ENCODE measurements at regions not wholly inside any gene's neighbourhood (a gene's known extent, or its start where the extent isn't known, plus 50 kb on each side); places are given as distances from the start of the nearest gene placed in this dataset.
"Not testable (repeated sequence)": the region's sequence is repeated elsewhere in the genome, so short reads cannot be mapped to it uniquely, and the experiment has no call there.

DNA sequence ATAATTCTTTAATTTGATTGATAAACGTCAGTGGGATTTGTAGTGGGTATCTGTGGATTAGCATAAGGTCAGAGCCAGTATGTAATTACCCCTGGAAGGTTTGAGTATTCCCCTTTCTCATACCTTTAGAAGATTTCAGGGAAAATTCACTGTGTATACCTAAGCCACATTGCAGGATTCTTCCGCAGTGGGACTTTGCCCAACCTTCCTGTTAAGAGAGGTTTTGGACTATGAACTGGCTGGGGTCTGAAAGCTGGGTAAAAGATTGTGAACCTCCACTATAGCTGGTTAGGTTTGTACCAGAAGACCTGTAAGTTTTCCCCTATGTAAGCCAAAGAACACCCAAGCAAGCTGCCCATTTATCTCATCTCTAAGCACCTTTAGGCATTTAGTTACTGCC lies 150.2 kb downstream of the TTC6 start:
- Mint-ChIP-seq H3K4me1 (ENCODE audit: low read depth) (no peaks in the 10 kb centered on the region), H3K4me3 (no peak overlapping the region), H3K27ac (no peak overlapping the region), H3K36me3 (ENCODE audit: low read depth) (no peaks in the 10 kb centered on the region), H3K27me3 (no peaks in the 10 kb centered on the region), H3K9me3 (peaks cover 6% of the 10 kb centered on the region)

GRCh38 chr14:37746140-37746832 lies 150.9 kb downstream of the TTC6 start:
- no peak overlapping the region for H3K27ac Mint-ChIP-seq
- no peaks in the 10 kb centered on the region for H3K27me3 Mint-ChIP-seq

DNA sequence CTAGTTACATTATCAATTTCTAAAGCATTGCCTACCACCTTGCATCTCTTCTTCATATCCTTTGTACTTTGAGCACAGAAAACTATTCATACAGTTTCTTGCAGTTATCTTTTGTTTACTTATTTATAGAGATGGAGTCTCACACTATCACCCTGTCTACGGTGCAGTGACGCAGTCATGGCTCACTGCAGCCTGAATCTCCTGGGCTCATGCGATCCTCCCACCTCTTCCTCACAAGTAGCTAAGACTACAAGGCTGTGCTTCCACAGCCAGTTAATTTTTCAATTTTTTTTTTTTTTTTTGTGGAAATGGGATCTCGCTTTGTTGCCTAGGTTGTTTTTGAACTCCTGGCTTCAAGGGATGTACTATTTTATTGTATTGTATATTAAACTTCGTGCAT lies 158.0 kb downstream of the TTC6 start:
- H3K36me3 Mint-ChIP-seq (ENCODE audit: low read depth): no peaks in the 10 kb centered on the region
- H3K4me3 Mint-ChIP-seq: no peak overlapping the region
- H3K27me3 Mint-ChIP-seq: no peaks in the 10 kb centered on the region
- no peak overlapping the region for H3K27ac Mint-ChIP-seq
- H3K4me1 Mint-ChIP-seq (ENCODE audit: low read depth): no peaks in the 10 kb centered on the region
- H3K9me3 Mint-ChIP-seq: peaks cover 1% of the 10 kb centered on the region

More at GRCh38 chr14:37746140-37746832, 150.9 kb downstream of the TTC6 start:
- Mint-ChIP-seq H3K9me3 (peaks cover 6% of the 10 kb centered on the region), H3K4me1 (ENCODE audit: low read depth) (no peaks in the 10 kb centered on the region), H3K4me3 (no peak overlapping the region), H3K36me3 (ENCODE audit: low read depth) (no peaks in the 10 kb centered on the region)

GRCh38 chr14:37760275-37760674 lies 164.8 kb downstream of the TTC6 start:
- H3K27ac Mint-ChIP-seq; H3K4me3 Mint-ChIP-seq; H3K27me3 Mint-ChIP-seq; H3K4me1 Mint-ChIP-seq (ENCODE audit: low read depth); H3K36me3 Mint-ChIP-seq (ENCODE audit: low read depth): not testable (repeated sequence)
- peaks cover 15% of the 10 kb centered on the region for H3K9me3 Mint-ChIP-seq

DNA sequence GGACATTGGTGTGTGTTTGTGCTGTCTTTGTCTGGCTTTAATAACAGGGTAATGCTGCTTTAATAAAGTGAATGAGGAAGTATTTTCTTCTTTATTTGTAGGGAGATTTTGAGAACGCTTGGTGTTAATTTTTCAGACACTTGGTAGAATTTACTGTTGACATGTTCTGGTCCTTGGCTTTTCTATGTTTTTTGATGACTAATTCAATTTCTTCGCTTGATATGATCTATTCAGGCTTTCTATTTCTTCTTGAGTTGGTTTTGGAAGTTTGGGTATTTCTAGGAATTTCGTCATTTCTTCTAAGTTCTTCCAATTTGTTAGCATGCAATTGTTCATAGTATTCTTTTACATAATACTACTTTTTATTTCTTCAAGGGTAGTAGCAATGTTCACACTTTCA lies 167.8 kb downstream of the TTC6 start:
- H3K4me1 Mint-ChIP-seq (ENCODE audit: low read depth): no peaks in the 10 kb centered on the region
- H3K27ac Mint-ChIP-seq: no peak overlapping the region
- peaks cover 24% of the 10 kb centered on the region for H3K9me3 Mint-ChIP-seq
- no peak overlapping the region for H3K4me3 Mint-ChIP-seq
- H3K27me3 Mint-ChIP-seq: no peaks in the 10 kb centered on the region
- H3K36me3 Mint-ChIP-seq (ENCODE audit: low read depth): no peaks in the 10 kb centered on the region

DNA sequence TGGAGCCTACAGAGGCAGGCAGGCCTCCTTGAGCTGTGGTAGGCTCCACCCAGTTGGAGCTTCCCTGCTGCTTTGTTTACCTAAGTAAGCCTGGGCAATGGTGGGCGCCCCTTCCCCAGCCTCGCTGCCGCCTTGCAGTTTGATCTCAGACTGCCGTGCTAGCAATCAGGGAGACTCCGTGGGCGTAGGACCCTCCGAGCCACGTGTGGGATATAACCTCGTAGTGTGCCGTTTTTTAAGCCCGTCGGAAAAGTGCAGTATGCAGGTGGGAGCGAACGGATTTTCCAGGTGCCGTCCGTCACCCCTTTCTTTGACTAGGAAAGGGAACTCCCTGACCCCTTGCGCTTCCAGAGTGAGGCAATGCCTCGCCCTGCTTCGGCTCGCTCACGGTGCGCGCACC lies 176.9 kb downstream of the TTC6 start:
- H3K36me3 Mint-ChIP-seq (ENCODE audit: low read depth); H3K27ac Mint-ChIP-seq; H3K4me3 Mint-ChIP-seq; H3K9me3 Mint-ChIP-seq; H3K4me1 Mint-ChIP-seq (ENCODE audit: low read depth); H3K27me3 Mint-ChIP-seq: not testable (repeated sequence)

DNA sequence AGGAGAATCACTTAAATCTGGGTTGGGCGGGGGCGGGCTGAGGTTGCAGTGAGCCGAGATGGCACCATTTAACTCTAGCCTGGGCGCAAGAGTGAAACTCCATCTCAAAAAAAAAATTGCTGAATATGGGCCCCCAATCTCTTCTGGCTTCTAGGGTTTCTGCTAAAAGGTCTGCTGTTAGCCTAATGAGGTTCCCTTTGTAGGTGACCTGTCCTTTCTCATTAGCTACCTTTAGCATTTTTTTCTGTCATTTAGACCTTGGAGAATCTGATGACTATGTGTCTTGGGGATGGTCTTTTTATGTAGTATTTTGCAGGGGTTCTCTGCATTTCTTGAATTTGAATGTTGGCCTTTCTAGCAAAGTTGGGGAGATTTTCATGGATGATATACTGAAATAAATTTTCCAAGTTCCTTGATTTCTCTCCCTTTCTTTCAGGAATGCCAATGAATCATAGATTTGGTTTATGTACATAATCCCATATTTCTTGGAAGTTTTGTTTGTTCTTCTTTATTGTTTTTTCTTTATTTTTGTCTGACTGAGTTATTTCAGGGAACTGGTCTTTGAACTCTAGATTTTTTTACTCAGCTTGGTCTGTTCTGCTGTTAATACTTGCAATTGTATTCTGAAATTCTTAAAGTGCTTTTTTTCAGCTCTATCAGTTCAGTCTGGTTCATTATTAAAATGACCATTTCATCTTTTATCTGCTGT lies 181.5 kb downstream of the TTC6 start:
- Mint-ChIP-seq H3K27me3 (no peaks in the 10 kb centered on the region), H3K4me1 (ENCODE audit: low read depth) (no peaks in the 10 kb centered on the region), H3K4me3 (no peak overlapping the region), H3K9me3 (peaks cover 12% of the 10 kb centered on the region), H3K27ac (no peak overlapping the region), H3K36me3 (ENCODE audit: low read depth) (no peaks in the 10 kb centered on the region)

- Mint-ChIP-seq H3K36me3 (ENCODE audit: low read depth) (no peaks in the 10 kb centered on the region), H3K9me3 (peaks cover 12% of the 10 kb centered on the region), H3K27me3 (no peaks in the 10 kb centered on the region), H3K4me1 (ENCODE audit: low read depth) (no peaks in the 10 kb centered on the region), H3K27ac (no peak overlapping the region), H3K4me3 (no peak overlapping the region)
Observed at GRCh38 chr14:37778135-37778943, 182.9 kb downstream of the TTC6 start.

- Mint-ChIP-seq H3K27ac (no peak overlapping the region), H3K27me3 (no peaks in the 10 kb centered on the region), H3K4me1 (ENCODE audit: low read depth) (no peaks in the 10 kb centered on the region), H3K36me3 (ENCODE audit: low read depth) (no peaks in the 10 kb centered on the region), H3K9me3 (peaks cover 10% of the 10 kb centered on the region), H3K4me3 (no peak overlapping the region)
Observed at GRCh38 chr14:37779480-37779879, 184.1 kb downstream of the TTC6 start.

- H3K4me1 Mint-ChIP-seq (ENCODE audit: low read depth); H3K36me3 Mint-ChIP-seq (ENCODE audit: low read depth); H3K27ac Mint-ChIP-seq; H3K27me3 Mint-ChIP-seq; H3K4me3 Mint-ChIP-seq: not testable (repeated sequence)
- peaks cover 16% of the 10 kb centered on the region for H3K9me3 Mint-ChIP-seq
Observed at GRCh38 chr14:37780731-37781130, 185.3 kb downstream of the TTC6 start.

- H3K27me3 Mint-ChIP-seq, H3K27ac Mint-ChIP-seq: not testable (repeated sequence)
Observed at GRCh38 chr14:37784203-37784826, 188.9 kb downstream of the TTC6 start.

GRCh38 chr14:37784827-37785223 lies 189.4 kb downstream of the TTC6 start:
- not testable (repeated sequence) for H3K4me3 Mint-ChIP-seq; H3K27me3 Mint-ChIP-seq; H3K27ac Mint-ChIP-seq; H3K4me1 Mint-ChIP-seq (ENCODE audit: low read depth); H3K36me3 Mint-ChIP-seq (ENCODE audit: low read depth)
- H3K9me3 Mint-ChIP-seq: peaks cover 16% of the 10 kb centered on the region

More at GRCh38 chr14:37784203-37784826, 188.9 kb downstream of the TTC6 start:
- H3K36me3 Mint-ChIP-seq (ENCODE audit: low read depth); H3K4me1 Mint-ChIP-seq (ENCODE audit: low read depth); H3K4me3 Mint-ChIP-seq: not testable (repeated sequence)
- H3K9me3 Mint-ChIP-seq: peaks cover 16% of the 10 kb centered on the region

DNA sequence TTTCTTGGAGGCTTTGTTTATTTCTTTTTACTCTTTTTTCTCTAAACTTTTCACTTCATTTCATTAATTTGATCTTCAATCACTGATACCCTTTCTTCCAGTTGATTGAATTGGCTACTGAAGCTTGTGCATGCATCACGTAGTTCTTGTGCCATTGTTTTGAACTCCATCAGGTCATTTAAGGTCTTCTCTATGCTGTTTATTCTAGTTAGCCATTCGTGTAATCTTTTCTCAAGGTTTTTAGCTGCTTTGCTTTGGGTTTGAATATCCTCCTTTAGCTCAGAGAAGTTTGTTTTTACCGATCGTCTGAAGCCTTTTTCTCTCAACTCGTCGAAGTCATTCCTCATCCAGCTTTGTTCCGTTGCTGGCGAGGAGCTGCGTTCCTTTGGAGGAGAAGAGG lies 189.9 kb downstream of the TTC6 start:
- not testable (repeated sequence) for H3K36me3 Mint-ChIP-seq (ENCODE audit: low read depth); H3K4me1 Mint-ChIP-seq (ENCODE audit: low read depth); H3K4me3 Mint-ChIP-seq; H3K27ac Mint-ChIP-seq; H3K27me3 Mint-ChIP-seq
- H3K9me3 Mint-ChIP-seq: peaks cover 16% of the 10 kb centered on the region

DNA sequence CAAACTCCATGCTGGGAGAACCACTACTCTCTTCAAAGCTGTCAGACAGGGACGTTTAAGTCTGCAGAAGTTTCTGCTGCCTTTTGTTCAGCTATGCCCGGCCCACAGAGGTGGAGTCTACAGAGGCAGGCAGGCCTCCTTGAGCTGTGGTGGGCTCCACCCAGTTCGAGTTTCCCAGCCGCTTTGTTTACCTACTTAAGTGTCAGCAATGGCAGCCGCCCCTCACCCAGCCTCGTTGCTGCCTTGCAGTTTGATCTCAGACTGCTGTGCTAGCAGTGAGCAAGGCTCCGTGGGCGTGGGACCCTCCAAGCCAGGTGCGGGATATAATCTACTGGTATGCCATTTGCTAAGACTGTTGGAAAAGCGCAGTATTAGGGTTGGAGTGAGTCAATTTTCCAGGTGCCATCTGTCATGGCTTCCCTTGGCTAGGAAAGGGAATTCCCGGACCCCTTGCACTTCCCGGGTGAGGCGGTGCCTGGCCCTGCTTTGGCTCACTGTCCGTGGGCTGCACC lies 190.7 kb downstream of the TTC6 start:
- H3K9me3 Mint-ChIP-seq: peaks cover 10% of the 10 kb centered on the region
- H3K4me3 Mint-ChIP-seq; H3K4me1 Mint-ChIP-seq (ENCODE audit: low read depth); H3K27ac Mint-ChIP-seq; H3K36me3 Mint-ChIP-seq (ENCODE audit: low read depth); H3K27me3 Mint-ChIP-seq: not testable (repeated sequence)
